HG02943 (cell line): ENCODE measurements at regions not wholly inside any gene's neighbourhood (a gene's known extent, or its start where the extent isn't known, plus 50 kb on each side); places are given as distances from the start of the nearest gene placed in this dataset.

Source experiments
- ATAC-seq: cut with Tn5 transposase; IDR thresholded peaks from one replicate; pipeline ENCODE4 v1.9.1; 2021; ENCODE audit warnings: mild to moderate bottlenecking, low read depth, moderate library complexity; ENCODE audit not compliant: unreplicated experiment

GRCh38 chr6:122077603-122078002, 321.8 kb upstream of the HSF2 start:
- no peak for ATAC-seq

GRCh38 chr6:122078481-122078880, 321.0 kb upstream of the HSF2 start:
- no peak for ATAC-seq

- no peak for ATAC-seq
These were observed 319.5 kb upstream of the HSF2 start for GRCh38 chr6:122079916-122080315.

- no peak for ATAC-seq
These were observed 317.5 kb upstream of the HSF2 start for GRCh38 chr6:122081921-122082320.

GRCh38 chr6:122082370-122082769, 317.1 kb upstream of the HSF2 start:
- ATAC-seq = no peak

GRCh38 chr6:122092366-122092765, 307.1 kb upstream of the HSF2 start:
- no peak for ATAC-seq

GRCh38 chr6:122098201-122098678, 301.2 kb upstream of the HSF2 start:
- no peak for ATAC-seq

- ATAC-seq = no peak
These were observed 297.4 kb upstream of the HSF2 start for GRCh38 chr6:122102026-122102425.

- no peak for ATAC-seq
These were observed 292.1 kb upstream of the HSF2 start for GRCh38 chr6:122107256-122107852.

GRCh38 chr6:122109075-122109474, 290.4 kb upstream of the HSF2 start:
- ATAC-seq = no peak

- ATAC-seq = no peak
These were observed 284.7 kb upstream of the HSF2 start for GRCh38 chr6:122114717-122115116.

- ATAC-seq = no peak
These were observed 283.2 kb upstream of the HSF2 start for GRCh38 chr6:122116119-122116834.

- no peak for ATAC-seq
These were observed 282.4 kb upstream of the HSF2 start for GRCh38 chr6:122116835-122117627.

- no peak for ATAC-seq
These were observed 280.4 kb upstream of the HSF2 start for GRCh38 chr6:122118945-122119506.

- no peak for ATAC-seq
These were observed 277.2 kb upstream of the HSF2 start for GRCh38 chr6:122122202-122122601.

- no peak for ATAC-seq
These were observed 276.8 kb upstream of the HSF2 start for GRCh38 chr6:122122686-122123085.

- ATAC-seq = no peak
These were observed 274.5 kb upstream of the HSF2 start for GRCh38 chr6:122124908-122125307.

- ATAC-seq = no peak
These were observed 272.6 kb upstream of the HSF2 start for GRCh38 chr6:122126894-122127293.

- ATAC-seq = no peak
These were observed 271.0 kb upstream of the HSF2 start for GRCh38 chr6:122128445-122128844.

GRCh38 chr6:122129313-122130025, 270.0 kb upstream of the HSF2 start:
- ATAC-seq = no peak

GRCh38 chr6:122130026-122130348, 269.5 kb upstream of the HSF2 start:
- ATAC-seq = no peak
